HG03378 (cell line): ENCODE measurements at regions not wholly inside any gene's neighbourhood (a gene's known extent, or its start where the extent isn't known, plus 50 kb on each side); places are given as distances from the start of the nearest gene placed in this dataset.

Source experiments
- ATAC-seq: cut with Tn5 transposase; IDR thresholded peaks from one replicate; pipeline ENCODE4 v1.9.1; 2021; ENCODE audit warnings: mild to moderate bottlenecking, moderate library complexity; ENCODE audit not compliant: unreplicated experiment

DNA sequence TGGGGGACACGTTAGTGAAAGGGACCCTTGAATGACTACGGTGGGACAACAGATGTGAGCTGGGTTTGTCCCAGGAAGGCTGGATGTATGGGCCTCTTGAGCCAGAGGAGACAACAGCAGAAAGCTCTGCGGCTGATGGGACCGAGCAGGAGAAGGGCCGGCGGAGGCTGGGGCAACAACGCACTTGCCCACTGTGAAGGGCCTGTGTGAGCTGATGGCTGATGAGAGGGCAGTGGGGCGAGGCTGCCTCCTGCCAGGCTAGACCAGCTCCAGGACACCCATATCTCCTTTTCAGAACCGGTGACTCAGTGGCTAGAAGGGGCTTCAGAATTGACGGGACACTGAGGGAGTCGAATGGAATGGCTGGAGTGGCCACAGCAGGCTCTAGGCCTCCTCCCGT is 250.1 kb downstream of the SEC14L1 start:
- no peak for ATAC-seq

DNA sequence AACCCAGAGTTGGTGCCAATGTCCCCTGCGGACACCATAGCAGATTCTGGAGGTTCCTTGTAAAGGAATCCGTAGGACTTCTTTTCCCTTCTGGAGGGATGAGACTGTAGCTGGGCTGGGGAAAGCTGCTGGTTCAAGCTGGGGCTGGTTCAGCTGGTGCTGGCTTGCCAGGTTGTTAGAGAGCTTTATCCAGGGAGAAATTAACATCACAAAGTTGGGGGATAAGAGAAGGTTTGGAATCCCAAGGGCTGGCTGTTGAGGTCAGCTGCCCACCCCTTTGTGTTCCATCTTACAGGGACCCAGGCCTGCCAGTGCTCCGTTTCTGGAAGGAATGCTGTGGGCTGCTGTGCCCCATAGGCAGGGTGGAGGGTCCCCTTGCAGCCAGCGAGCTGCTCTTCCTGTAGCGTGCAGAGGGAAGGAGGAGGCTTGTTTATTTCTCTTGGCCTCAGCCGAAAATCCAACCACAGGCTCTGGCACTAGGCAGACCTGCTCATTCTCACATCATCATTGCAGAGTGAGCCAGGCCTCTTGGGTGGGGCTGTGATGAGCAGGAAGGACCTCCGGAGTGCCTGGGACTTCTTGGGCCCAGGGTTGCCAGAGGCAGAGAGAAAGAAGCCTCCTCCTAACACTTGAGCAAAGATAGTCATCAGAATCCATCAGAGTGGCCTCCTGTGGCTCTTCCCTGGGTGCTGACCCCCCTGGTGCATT is 251.1 kb downstream of the SEC14L1 start:
- ATAC-seq: no peak

DNA sequence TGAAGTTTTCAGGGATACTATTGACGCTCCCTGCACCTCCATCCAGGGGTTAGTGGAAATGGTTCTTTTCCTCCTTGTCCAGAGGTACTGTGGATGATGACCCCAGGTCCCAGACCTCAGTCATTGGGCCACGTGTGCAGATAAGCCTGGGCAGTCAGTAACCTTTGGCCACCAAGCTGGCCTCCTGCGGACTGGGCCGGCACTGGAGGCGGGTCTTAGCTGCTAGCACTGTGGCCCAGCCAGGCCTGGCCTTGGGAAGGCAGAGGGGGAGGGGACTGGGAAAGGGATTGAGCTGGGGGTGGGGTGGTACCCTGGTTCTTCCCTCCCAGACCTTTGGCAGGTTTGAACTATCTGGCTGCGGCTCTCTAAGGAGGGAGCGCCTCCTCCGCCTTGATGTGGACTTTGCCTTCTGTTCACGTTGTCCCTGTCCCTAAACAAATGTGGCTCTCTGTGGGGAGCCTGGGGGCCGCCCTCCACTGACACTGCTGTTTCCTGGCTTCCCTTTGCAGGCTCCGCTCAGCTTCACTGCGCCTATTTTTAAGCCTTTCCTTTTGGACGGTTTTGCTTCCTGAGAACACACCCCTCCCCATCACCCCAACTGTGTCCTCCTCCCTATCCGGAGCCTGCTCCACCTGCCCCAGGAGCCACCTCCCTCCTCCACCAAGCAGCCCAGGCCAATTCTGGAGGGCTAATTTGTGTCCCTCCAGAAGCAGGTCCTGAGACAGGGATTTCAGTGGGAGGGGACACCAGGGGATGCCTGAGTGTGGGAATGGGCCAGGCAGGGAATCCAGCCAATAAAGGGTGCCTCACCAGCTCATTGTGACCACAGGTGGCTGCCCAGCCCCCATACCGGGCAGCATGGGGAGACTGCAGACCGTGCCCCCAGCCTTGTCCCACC is 251.9 kb downstream of the SEC14L1 start:
- ATAC-seq: no peak

DNA sequence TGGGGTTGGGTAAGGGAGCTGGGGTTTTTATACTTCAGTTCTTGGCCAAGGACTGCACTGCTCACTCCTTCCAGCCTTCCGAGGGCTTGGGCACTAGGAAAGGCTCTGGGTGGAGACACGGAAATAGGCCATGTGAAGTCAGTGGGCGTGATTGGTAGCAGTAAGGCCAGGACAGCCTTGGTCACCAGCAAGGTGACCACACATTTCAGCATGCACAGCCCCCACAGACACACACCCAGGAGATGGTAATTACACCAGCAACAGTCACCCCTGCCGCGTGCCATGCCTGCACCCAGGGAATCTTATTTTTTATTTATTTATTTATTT is 252.5 kb downstream of the SEC14L1 start:
- no peak for ATAC-seq

DNA sequence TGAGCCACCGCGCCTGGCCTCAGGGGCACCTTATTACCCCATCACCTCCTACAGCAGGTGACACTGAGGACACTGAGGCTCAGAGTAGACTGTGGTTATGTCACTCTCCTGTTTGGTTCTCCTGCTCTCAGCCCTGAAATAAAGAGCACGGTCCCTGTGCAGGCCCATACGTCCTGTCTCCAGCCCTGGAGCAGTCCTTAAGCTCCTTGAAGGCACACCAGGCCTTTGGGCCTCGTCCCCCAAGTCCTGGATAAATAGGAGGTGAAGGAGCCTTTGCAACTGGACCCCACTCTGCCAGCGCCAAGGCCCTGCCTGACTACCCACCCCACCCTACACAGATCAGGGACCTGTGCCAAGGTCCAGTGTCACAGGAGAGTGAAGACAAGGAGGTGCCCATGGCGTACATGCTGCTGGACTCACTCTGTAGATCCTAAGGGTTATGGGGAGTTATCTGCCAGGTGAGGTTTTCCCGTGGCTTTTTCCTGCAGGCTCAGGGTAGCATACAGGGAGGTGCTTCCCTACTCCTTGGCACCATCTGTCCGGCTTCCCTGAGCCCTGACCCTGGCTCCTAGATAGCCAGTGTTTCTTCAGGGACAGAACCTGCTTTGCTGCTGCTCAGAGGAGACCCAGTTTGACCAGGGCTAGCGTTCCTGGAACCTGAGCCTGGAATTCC is 253.2 kb downstream of the SEC14L1 start:
- ATAC-seq: no peak

DNA sequence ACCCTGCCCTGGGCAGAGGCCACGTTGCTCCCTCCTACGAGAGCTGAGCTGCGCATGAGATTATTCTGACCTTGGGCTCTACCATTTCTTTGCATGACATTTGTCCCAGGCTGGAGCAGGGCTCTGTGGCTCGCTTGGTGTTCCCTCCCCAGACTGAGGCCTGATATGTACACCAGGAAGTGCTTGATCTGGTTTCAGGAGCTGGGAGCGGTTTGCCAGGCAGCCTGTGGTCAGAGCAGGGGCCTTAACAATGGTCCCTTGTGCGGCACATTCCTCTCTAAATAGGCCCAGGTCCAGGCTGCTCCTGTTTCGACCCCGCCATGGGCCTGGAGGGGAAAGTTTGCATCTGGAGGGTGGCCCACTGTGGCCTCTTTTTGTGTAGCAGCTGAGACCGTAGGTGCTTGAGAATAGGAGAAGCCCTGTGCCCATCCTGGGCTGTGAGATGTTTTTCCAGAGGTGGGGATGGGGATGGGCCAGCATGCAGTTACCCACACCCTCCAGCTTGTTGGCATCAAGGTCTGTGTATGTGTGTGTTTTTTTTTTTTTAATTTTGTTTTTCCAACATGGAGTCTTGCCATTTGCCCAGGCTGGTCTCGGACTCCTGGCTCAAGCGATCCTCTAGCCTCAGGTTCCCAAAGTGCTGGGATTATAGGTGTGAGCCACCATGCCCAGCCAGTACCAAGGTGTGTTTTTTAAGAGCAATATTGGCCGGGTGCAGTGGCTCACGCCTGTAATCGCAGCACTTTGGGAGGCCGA is 253.9 kb downstream of the SEC14L1 start:
- ATAC-seq: no peak

DNA sequence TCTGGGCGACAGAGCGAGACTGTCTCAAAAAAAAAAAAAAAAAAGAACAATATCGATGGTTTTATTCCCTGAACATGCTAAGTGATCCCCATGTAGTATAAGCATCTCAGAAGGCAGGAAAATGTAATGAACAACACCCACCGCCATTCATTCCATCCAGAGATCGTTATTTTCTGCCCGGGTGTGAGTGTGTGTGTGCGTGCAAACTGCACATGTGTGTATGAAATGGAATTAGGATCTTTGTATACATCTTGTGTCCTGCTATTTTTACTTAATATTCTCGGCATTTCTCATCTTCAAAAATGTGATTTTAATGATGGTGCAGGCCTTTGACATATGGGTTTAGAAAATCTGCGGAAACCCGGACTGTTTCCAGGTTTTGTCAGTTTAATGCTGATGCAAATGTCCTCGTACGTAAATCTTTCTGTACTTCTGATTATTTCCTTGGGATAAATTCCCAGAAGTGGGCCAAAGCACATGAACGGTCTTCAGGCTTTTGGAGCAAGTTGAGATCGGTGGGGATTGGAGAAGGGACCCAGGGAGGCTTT is 254.8 kb downstream of the SEC14L1 start:
- no peak for ATAC-seq

DNA sequence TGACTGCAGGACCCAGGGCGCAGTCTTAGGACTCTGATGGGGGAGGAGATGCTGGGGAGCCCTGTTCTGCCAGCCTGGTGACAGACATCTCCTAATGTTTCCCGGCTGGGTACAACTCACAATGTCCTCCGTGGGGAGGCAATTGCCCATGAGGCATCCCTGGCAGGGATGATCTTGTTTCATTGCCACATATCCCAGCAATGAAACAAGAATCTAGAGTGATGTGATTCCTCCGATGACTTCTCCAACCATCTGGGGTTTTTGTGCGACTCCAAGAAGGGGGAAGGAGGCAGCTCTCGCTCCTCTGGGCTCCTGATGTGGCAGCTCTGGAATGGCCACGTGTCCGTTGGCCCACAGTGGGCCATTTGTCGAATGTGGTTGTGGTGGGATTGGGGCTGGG is 255.8 kb downstream of the SEC14L1 start:
- no peak for ATAC-seq

DNA sequence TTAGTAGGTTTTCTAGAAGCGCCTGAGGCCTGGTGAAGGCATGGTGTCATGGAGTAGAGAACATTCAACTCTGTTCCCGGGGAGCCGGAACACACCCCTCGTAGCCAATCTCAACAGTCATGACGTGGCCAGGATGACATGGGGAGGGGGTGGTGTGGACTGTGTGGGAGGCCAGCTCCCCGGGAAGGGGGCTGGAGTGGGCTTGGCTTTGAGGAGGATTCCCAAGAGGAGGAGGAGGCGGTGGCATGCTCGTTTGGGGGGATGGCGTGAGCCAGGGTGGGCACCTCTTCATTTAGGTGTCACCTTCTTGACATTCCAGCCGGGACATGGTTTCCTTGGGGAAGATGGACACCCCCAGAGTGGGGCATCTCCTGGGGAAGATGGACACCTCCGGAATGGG is 257.5 kb downstream of the SEC14L1 start:
- no peak for ATAC-seq

DNA sequence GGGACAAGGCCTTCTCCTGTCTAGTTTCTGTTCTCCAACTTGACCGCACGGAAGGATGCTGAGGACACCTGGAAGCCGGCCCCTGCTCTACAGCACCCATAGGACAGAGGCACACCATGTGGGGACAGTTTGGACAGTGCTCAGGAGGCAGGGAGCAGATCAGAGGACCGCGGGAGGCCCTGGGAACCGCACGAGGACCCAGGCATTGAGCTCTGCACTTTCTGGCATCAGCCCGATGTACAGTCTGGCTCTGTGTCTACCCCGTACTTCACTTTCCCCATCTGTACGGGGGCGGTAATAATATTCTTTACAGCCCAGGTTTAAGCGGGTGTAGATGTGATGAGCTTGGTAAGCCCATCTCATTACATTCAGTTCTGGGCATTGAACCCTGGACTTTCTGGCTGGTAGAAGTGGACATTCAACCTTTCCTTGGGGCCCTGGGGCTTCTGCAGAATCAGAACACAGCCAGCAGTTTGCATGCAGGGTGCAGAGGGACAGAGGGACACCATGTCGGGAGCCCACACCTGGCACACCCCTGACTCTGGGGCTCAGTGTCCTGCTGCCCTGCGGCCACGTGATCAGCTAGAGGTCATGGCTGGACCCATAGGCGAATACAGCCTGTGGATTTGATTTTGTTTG is 258.7 kb downstream of the SEC14L1 start:
- ATAC-seq: no peak

DNA sequence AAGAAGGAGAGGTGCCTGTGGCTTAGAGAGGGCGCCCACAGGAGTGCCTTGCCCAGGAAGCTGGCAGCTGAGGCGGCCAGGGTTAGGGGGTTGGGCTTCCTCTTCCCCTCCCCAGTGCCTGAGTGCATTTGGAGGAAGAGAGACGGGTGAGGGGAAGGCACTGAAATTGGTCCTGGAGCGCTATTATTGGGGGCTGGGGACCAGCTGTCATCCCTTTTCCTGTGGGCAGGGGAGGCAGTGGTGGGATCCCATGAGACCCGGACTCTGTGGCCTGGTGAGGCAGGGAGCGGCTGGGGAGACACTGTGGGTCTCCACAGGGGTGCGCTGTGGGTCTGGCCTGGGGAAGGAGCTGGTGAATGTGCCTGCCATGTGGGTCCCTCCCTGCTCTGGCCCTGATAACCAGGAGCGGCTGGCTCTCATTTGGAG is 259.7 kb downstream of the SEC14L1 start:
- no peak for ATAC-seq

DNA sequence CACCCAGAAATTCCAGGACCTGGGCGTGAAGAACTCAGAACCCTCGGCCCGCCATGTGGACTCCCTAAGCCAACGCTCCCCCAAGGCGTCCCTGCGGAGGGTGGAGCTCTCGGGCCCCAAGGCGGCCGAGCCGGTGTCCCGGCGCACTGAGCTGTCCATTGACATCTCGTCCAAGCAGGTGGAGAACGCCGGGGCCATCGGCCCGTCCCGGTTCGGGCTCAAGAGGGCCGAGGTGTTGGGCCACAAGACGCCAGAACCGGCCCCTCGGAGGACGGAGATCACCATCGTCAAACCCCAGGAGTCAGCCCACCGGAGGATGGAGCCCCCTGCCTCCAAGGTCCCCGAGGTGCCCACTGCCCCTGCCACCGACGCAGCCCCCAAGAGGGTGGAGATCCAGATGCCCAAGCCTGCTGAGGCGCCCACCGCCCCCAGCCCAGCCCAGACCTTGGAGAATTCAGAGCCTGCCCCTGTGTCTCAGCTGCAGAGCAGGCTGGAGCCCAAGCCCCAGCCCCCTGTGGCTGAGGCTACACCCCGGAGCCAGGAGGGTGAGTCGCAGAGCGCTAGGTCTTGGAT is 261.5 kb downstream of the SEC14L1 start:
- no peak for ATAC-seq

DNA sequence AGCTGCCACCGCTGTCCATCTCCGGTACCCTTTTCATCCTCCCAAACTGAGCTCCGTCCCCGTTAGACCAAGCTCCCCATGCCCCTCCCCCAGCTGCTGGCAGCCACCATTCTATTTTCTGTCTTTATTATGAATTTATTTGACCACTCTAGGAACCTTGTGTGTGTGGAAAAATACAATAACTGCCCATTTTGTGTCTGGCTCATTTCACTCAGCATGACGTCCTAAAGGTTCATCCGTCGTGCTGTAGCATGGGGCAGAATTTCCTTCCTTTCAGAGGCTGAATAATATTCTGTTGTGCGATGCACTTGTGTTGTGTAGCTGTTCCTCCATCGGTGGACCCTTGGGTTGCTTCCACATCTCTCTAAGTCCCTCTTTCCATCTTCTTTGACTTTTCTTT is 263.1 kb downstream of the SEC14L1 start:
- no peak for ATAC-seq

DNA sequence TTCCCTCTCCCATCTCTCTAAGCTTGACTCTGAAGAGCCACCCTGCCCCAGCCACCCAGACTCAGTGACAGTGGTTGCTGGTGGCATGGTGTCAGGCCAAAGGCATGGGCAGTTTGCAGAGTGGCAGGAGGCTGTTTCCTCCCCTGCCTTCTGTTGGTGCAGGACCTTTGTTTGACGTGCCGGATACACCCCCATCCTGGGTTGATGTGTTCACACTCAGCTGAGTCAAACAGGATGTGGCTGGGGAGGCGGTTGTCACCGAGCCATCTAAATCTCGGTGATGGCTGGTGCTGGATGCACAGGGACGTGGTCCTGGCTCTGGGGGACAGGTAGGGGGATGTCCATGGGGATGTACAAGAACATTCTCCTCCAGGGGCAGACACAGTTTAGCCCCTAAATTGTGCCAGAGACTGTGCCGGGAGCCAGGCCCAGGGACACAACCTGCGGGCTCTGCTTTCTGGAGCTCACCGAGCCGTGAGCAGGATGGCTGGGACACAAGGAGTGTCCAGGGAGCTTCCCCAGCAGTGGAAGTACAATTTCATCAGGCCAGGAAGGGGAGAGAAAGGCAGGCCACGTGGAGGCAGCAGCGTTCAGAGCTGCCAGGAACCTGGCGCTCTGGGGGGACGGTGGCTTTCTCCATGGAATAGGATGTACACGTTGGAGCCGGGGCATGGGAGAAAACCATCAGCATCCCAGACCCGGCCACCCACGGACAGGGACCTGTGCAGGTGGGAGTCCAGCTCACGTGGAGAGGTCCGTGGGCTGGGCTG is 264.2 kb downstream of the SEC14L1 start:
- peak; percentile 66 for ATAC-seq

DNA sequence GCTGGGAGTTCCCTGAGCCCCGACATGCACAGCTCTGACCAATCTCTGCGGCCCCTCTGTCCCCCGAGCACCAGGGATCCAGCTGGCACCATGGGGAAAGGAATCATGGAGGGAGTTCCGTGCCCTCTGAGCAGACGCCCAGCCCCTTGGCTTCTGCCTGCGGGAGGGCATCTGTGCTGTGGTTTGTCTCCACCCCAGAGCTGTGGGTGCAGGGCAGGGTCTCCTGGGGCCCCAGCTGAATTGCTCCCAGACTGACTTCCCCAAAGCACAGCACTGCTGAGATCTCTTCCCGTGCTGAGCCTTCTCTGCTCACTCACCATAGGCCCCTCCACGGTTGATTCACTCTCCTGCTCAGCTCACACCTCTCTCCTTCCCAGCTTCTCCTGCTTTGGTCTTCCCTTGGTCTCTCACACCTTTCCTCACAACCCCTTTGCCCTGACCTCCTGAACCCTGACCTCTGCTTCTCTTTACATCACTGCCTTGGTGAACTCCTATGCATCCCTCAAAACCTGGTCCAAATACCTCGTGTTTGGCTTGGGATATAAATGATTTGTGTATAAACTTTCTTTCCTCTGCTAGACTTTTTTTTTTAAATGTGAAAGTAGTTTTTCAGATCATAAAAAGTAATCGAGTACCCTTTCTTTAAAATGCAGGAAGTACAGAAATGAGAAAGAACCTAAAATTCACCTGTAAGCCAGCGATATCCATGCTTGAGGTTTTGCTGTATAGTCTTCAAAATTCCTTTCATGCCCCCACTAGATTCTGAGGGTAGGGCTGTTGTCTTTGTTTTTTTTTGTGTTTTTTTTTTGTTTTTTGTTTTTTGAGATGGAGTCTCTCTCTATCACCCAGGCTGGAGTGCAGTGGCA is 265.3 kb downstream of the SEC14L1 start:
- ATAC-seq: no peak

DNA sequence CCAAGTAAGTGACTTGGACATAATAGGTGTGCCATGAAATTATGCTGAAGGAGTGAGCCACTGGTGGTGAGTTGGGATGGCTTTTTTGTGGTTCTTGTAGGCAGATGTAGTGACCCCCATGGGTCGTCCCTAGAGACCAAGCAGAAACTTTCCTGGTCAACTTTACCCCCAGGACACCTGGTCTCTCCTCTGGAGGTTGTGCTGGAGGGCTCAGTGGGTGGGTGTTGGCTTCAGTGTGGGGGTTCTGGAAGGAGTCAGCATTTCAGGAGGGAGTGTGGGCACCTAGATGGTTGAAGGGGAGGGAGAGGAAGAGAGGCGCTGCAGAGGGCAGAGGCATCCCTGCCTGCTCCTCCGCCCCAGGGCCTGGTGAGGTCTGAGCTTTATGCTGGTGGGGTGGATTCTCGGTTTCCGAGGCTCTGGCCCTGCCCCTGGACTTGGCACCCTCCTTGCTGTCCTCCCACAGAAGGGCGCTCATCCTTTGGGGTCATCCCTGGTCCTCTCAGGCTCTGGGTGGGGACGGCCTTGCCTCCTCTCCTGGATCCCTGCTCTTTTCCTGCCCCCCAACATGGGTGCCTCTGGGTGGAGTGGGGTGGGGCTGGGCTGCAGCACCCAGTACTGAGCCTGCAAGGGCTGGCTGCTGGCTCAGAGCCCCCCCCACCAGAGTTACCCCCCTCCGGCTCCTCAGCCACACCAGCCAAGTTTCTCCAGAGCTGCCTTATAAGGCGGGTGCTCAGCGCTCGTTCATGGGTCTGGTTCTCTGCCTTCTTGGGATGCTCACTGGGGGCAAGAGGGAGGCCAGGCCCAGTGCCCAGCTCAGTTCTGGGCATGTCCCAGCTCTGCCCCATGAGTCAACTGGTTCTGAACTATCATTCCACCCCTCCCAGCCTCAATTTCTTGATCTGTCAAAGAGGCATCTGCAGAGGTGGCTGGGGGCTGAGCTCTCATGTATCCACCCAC is 266.8 kb downstream of the SEC14L1 start:
- no peak for ATAC-seq

DNA sequence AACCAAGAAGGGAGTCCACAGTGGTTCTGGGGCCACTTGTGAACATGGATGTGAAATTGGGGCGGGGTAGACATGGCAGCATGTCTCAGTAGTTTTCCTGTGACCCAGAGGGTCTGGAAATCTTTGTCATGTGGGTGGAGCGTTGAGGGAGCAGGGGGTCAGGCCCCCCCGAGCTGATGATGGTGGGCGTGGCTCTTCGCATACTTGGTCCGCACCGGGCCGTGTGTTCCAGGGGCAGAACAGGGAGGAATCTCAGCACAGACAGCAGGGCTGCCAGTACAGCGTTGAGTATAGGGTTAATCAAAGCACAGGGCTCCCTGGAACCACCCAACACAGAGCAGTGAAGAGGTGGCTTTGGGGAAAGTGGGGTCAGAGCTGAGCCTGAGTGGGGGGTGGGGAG is 267.5 kb downstream of the SEC14L1 start:
- no peak for ATAC-seq
